ENCODE measurements at regions not wholly inside any gene's neighbourhood (a gene's known extent, or its start where the extent isn't known, plus 50 kb on each side); places are given as distances from the start of the nearest gene placed in this dataset.

DNA sequence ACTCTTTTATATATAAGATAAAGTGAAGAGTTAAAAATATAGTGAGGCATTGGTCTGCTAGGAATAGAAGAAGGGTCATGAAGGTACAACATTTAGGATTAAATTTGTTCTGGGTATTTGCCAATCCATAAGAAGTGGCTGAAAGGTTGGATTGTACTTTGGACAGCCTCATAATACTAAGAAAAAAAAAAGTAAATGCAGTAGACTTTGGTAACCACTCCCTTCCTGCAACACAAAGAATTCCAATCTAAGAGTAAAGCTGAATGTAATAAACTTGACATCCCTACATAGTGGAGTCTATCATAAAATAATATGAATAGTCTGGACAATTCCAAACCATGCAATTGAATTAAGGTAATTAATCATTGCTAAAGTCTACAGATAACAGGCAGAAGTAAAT lies 2294.4 kb downstream of the LRRC4C start:
- no peak for DNase-seq (ENCODE audit: insufficient read length, low spot score, missing footprints)
- H4K20me1 ChIP-seq (ENCODE audit: insufficient read depth, low read length), result no peaks in the 10 kb centered on the region
- no peak overlapping the region for H3K4me3 ChIP-seq (ENCODE audit: insufficient read depth, low read length)
- no peak overlapping the region for H2AFZ ChIP-seq (ENCODE audit: low read length)
- H3K36me3 ChIP-seq (ENCODE audit: insufficient read depth, low read length), result no peaks in the 10 kb centered on the region
- no peaks in the 10 kb centered on the region for H3K79me2 ChIP-seq (ENCODE audit: insufficient read depth, low read length)
- peaks cover 2% of the 10 kb centered on the region for H3K9me3 ChIP-seq (ENCODE audit: low read depth, low read length)
- no peaks in the 10 kb centered on the region for H3K27me3 ChIP-seq (ENCODE audit: insufficient read depth, low read length)
- TF ChIP-seq, protein P1, sequence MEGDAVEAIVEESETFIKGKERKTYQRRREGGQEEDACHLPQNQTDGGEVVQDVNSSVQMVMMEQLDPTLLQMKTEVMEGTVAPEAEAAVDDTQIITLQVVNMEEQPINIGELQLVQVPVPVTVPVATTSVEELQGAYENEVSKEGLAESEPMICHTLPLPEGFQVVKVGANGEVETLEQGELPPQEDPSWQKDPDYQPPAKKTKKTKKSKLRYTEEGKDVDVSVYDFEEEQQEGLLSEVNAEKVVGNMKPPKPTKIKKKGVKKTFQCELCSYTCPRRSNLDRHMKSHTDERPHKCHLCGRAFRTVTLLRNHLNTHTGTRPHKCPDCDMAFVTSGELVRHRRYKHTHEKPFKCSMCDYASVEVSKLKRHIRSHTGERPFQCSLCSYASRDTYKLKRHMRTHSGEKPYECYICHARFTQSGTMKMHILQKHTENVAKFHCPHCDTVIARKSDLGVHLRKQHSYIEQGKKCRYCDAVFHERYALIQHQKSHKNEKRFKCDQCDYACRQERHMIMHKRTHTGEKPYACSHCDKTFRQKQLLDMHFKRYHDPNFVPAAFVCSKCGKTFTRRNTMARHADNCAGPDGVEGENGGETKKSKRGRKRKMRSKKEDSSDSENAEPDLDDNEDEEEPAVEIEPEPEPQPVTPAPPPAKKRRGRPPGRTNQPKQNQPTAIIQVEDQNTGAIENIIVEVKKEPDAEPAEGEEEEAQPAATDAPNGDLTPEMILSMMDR (IDR thresholded peaks at IDR 0.05; ENCODE audit: extremely low read depth, low read depth, low read length), result no peak
- no peak overlapping the region for H3K4me2 ChIP-seq (ENCODE audit: insufficient read depth, low read length)
- H3K4me1 ChIP-seq (ENCODE audit: insufficient read depth, low read length), result no peaks in the 10 kb centered on the region
- H3K27ac ChIP-seq (ENCODE audit: low read depth, low read length), result no peak overlapping the region

DNA sequence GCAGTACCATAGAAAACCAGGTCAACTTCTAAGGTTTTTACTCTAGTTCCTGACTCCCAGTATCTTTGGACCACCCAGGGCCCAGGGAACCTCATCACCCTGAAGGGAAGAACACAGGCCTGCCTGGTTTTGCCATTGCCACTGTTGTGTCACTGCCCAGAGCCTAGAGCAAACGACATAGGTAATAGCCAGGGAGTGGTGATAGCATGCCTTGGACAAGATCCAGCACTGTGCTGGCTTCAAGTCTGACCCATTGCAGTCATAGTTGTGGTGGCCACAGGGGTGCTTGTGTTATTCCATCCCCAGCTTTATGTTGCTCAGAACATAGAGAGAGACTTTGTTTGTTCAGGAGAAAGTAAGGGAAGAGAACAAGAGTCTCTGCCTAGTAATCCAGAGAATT lies 2310.2 kb downstream of the LRRC4C start:
- no peaks in the 10 kb centered on the region for H3K79me2 ChIP-seq (ENCODE audit: insufficient read depth, low read length)
- no peak overlapping the region for H3K27ac ChIP-seq (ENCODE audit: low read depth, low read length)
- no peak overlapping the region for H3K4me2 ChIP-seq (ENCODE audit: insufficient read depth, low read length)
- H2AFZ ChIP-seq (ENCODE audit: low read length), result no peak overlapping the region
- H3K36me3 ChIP-seq (ENCODE audit: insufficient read depth, low read length), result no peaks in the 10 kb centered on the region
- DNase-seq (ENCODE audit: insufficient read length, low spot score, missing footprints), result no peak
- H3K9me3 ChIP-seq (ENCODE audit: low read depth, low read length), result peaks cover 2% of the 10 kb centered on the region
- no peaks in the 10 kb centered on the region for H4K20me1 ChIP-seq (ENCODE audit: insufficient read depth, low read length)
- H3K27me3 ChIP-seq (ENCODE audit: insufficient read depth, low read length), result no peaks in the 10 kb centered on the region
- H3K4me3 ChIP-seq (ENCODE audit: insufficient read depth, low read length), result no peak overlapping the region
- TF ChIP-seq, protein P1 (IDR thresholded peaks at IDR 0.05; ENCODE audit: extremely low read depth, low read depth, low read length), result no peak
- H3K4me1 ChIP-seq (ENCODE audit: insufficient read depth, low read length), result no peaks in the 10 kb centered on the region

DNA sequence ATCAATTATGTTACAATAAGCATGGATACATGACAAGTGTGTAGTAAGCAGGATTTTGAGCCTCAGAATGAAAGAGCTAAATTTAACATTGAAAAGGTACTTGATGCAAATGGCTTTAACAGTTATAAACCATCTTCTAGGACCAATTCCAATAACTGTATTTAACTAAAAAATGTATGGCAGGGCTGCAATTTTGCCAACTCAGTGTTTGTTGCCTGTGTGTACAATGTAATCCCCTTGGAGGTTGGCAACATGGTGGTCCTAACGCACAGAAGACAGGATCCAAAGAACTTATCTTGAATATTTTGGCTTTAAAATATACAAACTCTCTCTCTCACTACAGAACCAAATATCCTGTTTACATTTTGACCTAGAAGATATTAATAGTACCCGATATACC lies 2314.1 kb downstream of the LRRC4C start:
- peaks cover 2% of the 10 kb centered on the region for H3K9me3 ChIP-seq (ENCODE audit: low read depth, low read length)
- H3K4me2 ChIP-seq (ENCODE audit: insufficient read depth, low read length), result no peak overlapping the region
- H2AFZ ChIP-seq (ENCODE audit: low read length), result no peak overlapping the region
- no peak for DNase-seq (ENCODE audit: insufficient read length, low spot score, missing footprints)
- H3K27me3 ChIP-seq (ENCODE audit: insufficient read depth, low read length), result no peaks in the 10 kb centered on the region
- no peak overlapping the region for H3K4me3 ChIP-seq (ENCODE audit: insufficient read depth, low read length)
- no peaks in the 10 kb centered on the region for H3K79me2 ChIP-seq (ENCODE audit: insufficient read depth, low read length)
- H3K4me1 ChIP-seq (ENCODE audit: insufficient read depth, low read length), result no peaks in the 10 kb centered on the region
- TF ChIP-seq, protein P1 (IDR thresholded peaks at IDR 0.05; ENCODE audit: extremely low read depth, low read depth, low read length), result no peak
- H3K36me3 ChIP-seq (ENCODE audit: insufficient read depth, low read length), result no peaks in the 10 kb centered on the region
- no peak overlapping the region for H3K27ac ChIP-seq (ENCODE audit: low read depth, low read length)
- no peaks in the 10 kb centered on the region for H4K20me1 ChIP-seq (ENCODE audit: insufficient read depth, low read length)

DNA sequence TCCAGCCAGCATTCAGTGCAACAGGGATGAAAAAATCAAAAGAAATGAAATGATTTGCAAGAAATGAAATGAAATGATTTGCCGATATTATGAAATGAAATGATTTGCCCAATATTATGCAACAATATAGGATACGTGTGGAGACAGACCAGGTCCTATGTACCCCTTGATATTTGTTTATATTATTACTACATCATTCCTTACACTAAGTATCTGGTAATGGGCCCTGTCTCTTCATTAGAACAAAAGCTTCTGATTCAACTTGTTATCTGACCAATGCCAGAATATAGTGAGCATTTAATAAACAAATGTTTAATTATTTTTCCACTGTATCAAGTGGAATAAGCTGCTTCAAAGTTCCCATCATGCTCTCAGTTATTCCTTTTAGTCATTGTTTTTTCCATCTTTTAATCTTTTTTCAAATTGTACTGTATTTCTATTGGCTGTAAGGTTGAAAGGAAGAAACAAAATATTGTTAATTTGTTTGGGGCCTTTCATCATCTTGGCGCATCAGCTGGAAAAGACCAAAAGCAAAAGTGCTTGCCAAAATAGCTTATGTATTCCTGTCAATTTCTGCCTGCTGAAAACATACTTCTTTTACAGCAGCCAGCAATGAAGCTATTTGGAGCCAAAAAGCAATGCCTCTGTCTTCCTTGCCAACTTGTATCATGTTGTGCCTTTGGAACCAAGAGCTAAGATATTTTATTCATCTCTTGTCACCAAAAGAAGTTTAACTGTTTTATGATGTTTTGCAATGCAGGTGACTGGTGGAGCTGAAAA lies 2314.9 kb downstream of the LRRC4C start:
- Histone ChIP-seq H3K79me2 (ENCODE audit: insufficient read depth, low read length) (no peaks in the 10 kb centered on the region), H3K27me3 (ENCODE audit: insufficient read depth, low read length) (no peaks in the 10 kb centered on the region), H3K36me3 (ENCODE audit: insufficient read depth, low read length) (no peaks in the 10 kb centered on the region), H3K27ac (ENCODE audit: low read depth, low read length) (no peak overlapping the region), H3K4me3 (ENCODE audit: insufficient read depth, low read length) (no peak overlapping the region), H3K4me1 (ENCODE audit: insufficient read depth, low read length) (no peaks in the 10 kb centered on the region), H4K20me1 (ENCODE audit: insufficient read depth, low read length) (no peaks in the 10 kb centered on the region), H3K9me3 (ENCODE audit: low read depth, low read length) (peaks cover 2% of the 10 kb centered on the region), H3K4me2 (ENCODE audit: insufficient read depth, low read length) (no peak overlapping the region), H2AFZ (ENCODE audit: low read length) (no peak overlapping the region)
- DNase-seq (ENCODE audit: insufficient read length, low spot score, missing footprints), result no peak
- TF ChIP-seq, protein P1 (IDR thresholded peaks at IDR 0.05; ENCODE audit: extremely low read depth, low read depth, low read length), result no peak

Measured in osteoblast (primary cell).